Stomach (tissue), 8 donors: ENCODE measurements at regions not wholly inside any gene's neighbourhood (a gene's known extent, or its start where the extent isn't known, plus 50 kb on each side); places are given as distances from the start of the nearest gene placed in this dataset.
A peak's percentile ranks its signal among the peaks of the same experiment; 100 is the strongest.

Source experiments
- DNase-seq, 2 donors: peaks; one replicate each; pipeline versions ENCODE4 v3.0.0 to v3.0.0-alpha.2; 2013 to 2019
- H3K27ac ChIP-seq, 5 donors: fragments of 200-600 bp in 4 of 5; sonication (generic) in 4 of 5; one replicate each; pipeline ENCODE4 v1.5.1; 2013 to 2019; ENCODE audit warnings: mild to moderate bottlenecking in 1 of 5, moderate library complexity in 1 of 5
- H3K27me3 ChIP-seq, 3 donors: fragments of 200-600 bp; sonication (generic); one replicate each; pipeline ENCODE4 v1.5.1; 2017 to 2019; ENCODE audit warnings: mixed run types in 1 of 3
- H3K36me3 ChIP-seq, 4 donors: fragments of 200-600 bp; sonication (generic); 1 replicate in 3 of 4; 2 replicates in 1 of 4; pipeline ENCODE4 v1.5.1; 2016 to 2019
- H3K4me1 ChIP-seq, 4 donors: fragments of 200-600 bp; sonication (generic); one replicate each; pipeline ENCODE4 v1.5.1; 2016 to 2019
- H3K4me3 ChIP-seq, 4 donors: fragments of 200-600 bp; sonication (generic) in 3 of 4; one replicate each; pipeline ENCODE4 v1.5.1; 2016 to 2019; ENCODE audit warnings: mild to moderate bottlenecking in 1 of 4
- H3K9me3 ChIP-seq, 4 donors: fragments of 200-600 bp; sonication (generic); one replicate each; pipeline ENCODE4 v1.5.1; 2016 to 2019
- EP300 ChIP-seq: sonication (generic); formaldehyde crosslinking; IDR thresholded peaks from one replicate; pipeline ENCODE4 v1.6.1; 2017; ENCODE audit warnings: antibody characterized with exemption
- POLR2A ChIP-seq, 4 donors: fragments of 450-650 bp; IDR thresholded peaks; one replicate each; pipeline ENCODE4 v1.6.1; 2016; ENCODE audit warnings: antibody characterized with exemption in 4 of 4, control low read depth in 2 of 4, mild to moderate bottlenecking in 1 of 4, moderate library complexity in 1 of 4
- POLR2AphosphoS5 ChIP-seq, 3 donors: sonication (generic); formaldehyde crosslinking; IDR thresholded peaks; one replicate each; pipeline ENCODE4 v1.6.1; 2016; ENCODE audit warnings: antibody characterized with exemption in 3 of 3
- WGBS, 5 donors: extraction: QIAGEN DNeasy Blood & Tissue Kit in 3 of 5; methylation state at CpG; one replicate each; pipeline versions ENCODE4 v1.1.5 to v1.1.7; 2013 to 2018; 5-methylcytosine and 5-hydroxymethylcytosine counted together
- intact Hi-C: fragments of 100-400 bp; cut with DNase I; formaldehyde crosslinking; loops from one replicate; pipeline ENCODE4 v1.15.1; 2023; ENCODE audit warnings: low total_unique reads
- TF ChIP-seq, protein P1 (sequence below), 7 experiments: fragments of 450-650 bp in 4 of 7; fragments of 200-600 bp in 3 of 7; sonication (generic) in 3 of 7; IDR thresholded peaks; one replicate each; pipeline ENCODE4 v1.5.1; 2016 to 2019; ENCODE audit warnings: antibody characterized with exemption in 7 of 7, control low read depth in 2 of 7, mild to moderate bottlenecking in 1 of 7
- donor health status: healthy with polysubstance abuse.
- donor health status: Bipolar disorder and iron deficiency.
- donor health status: healthy.

DNA sequence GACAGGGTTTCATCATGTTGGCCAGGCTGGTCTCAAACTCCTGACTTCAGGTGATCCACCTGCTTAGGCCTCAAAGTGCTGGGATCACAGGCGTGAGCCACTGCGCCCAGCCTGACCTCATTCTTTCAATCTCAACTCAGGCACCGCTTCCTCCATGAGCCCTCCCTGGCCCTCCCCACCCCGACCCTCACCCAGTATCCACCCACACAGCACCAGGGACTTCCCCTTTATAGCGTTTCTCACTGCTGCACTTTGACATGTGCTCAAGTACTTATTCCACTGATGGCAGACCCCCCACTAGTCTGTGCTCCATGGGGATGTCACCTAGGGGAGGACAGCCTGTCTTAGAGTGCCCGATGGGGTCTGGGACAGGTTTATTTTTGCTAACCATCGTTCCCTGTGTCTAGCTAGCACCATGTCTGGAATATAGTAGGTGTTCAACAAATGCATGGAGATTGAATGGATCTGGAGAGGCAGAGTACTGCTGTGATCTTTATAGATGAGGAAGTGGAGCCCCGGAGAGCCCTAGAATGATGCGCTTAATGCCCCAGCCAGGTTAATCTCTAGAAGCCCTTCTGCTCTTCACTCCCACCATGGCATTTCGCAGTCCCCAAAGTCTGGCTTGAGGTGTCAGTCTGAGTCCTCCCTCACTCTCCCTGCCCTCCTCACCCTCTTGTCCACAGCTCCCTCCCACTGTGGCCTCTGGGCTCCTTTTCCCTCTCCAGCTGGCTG, 258.8 kb downstream of the RPS24 start:
- intact Hi-C loops = no loop called here
- no peak for DNase-seq
- H3K27me3 ChIP-seq = no peaks in the 10 kb centered on the region
- no peaks in the 10 kb centered on the region for H3K9me3 ChIP-seq
- H3K27ac ChIP-seq = no peak overlapping the region
- H3K4me1 ChIP-seq = peaks cover 0 to 11% (median 5%) of the 10 kb centered on the region in 4 donors
- WGBS, 5 donors = 73 to 80% (median 75%) methylated on average over 9 to 10 of the region's 10 CpGs
- no peak for TF ChIP-seq POLR2AphosphoS5 (IDR thresholded peaks at IDR 0.05)
- H3K4me3 ChIP-seq = no peak overlapping the region
- H3K36me3 ChIP-seq = no peaks in the 10 kb centered on the region

DNA sequence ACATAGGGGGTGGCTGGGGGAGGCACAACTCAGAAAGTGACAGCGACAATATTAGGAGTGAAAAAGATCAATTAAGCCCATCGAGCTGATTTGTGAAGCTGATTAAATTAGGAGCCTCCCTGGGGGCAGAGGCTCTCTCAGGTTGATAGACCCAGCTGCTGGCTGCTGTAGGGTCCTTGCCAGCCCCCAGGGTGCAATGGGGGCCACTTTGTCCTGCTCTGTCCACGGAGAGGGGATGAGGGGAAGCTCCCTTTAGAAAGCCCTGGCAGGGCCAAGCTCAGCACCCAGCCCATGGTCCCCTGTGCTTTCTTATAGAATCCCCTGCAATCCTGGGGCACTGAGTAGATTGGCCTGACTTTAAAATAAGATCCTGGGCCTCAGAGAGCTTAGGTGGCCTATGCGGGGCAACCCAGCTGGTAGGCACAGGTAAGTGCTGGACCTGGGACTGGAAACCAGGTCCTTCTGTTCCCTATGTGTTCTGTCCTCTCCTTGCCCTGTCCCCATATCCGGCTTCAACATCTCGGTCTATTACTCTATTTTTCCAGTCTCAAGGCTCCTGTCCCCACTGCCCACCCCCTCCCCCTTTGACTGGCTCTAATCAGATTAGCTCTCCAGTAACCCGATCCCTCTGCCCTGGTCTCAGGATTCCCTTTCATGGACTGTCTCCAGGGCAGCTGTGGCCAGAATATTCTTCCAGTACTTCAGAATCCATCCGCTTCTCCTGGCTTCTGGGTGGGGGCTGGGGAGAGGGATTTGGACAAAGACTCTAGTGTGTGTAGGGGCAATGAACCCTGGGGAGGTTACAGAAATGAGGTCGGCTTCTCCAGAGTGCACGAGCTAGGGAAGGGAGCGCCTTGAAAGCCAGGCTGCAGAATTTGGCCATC, 259.6 kb downstream of the RPS24 start:
- no peak for TF ChIP-seq EP300
- no peak for TF ChIP-seq POLR2A (IDR thresholded peaks at IDR 0.05)
- no peak for TF ChIP-seq POLR2AphosphoS5 (IDR thresholded peaks at IDR 0.05)
- TF ChIP-seq, protein P1, sequence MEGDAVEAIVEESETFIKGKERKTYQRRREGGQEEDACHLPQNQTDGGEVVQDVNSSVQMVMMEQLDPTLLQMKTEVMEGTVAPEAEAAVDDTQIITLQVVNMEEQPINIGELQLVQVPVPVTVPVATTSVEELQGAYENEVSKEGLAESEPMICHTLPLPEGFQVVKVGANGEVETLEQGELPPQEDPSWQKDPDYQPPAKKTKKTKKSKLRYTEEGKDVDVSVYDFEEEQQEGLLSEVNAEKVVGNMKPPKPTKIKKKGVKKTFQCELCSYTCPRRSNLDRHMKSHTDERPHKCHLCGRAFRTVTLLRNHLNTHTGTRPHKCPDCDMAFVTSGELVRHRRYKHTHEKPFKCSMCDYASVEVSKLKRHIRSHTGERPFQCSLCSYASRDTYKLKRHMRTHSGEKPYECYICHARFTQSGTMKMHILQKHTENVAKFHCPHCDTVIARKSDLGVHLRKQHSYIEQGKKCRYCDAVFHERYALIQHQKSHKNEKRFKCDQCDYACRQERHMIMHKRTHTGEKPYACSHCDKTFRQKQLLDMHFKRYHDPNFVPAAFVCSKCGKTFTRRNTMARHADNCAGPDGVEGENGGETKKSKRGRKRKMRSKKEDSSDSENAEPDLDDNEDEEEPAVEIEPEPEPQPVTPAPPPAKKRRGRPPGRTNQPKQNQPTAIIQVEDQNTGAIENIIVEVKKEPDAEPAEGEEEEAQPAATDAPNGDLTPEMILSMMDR (IDR thresholded peaks at IDR 0.05) = no peak
- intact Hi-C loops = no loop called here
- H3K27ac ChIP-seq = no peak overlapping the region

DNA sequence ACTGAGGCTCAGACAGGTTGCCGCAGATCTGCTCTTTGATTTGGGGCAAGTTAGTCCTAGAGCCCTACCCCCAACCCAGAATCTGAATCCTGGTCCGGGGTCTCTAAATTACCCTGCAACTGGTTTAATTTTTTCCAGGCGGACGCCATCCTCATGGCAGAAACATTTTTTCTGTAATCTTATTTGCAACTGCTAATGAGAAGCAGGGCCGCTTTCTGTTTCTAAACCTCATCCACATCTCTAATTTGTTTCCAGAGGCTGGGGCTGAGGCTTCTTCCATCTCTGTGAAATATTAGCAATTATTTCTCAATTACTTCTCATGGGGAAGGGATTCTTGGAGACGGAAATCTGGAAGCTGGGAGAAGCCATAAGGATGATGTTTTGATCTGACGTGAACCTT, 261.6 kb downstream of the RPS24 start:
- Histone ChIP-seq H3K4me1 (peaks cover 0 to 23% (median 8%) of the 10 kb centered on the region in 4 donors), H3K27me3 (no peaks in the 10 kb centered on the region), H3K4me3 (no peak overlapping the region), H3K27ac (peak overlapping the region in 2 of 5 donors; percentile 39 to 58), H3K9me3 (no peaks in the 10 kb centered on the region), H3K36me3 (no peaks in the 10 kb centered on the region)
- intact Hi-C loops = no loop called here
- DNase-seq = no peak
- WGBS, 5 donors = 88 to 97% (median 94%) methylated on average over 7 of the region's 7 CpGs
- no peak for TF ChIP-seq POLR2A (IDR thresholded peaks at IDR 0.05)
- no peak for TF ChIP-seq EP300
- TF ChIP-seq POLR2AphosphoS5 (IDR thresholded peaks at IDR 0.05) = no peak
- TF ChIP-seq, protein P1 (IDR thresholded peaks at IDR 0.05) = no peak

More for the DNA sequence above, 259.6 kb downstream of the RPS24 start:
- Histone ChIP-seq H3K4me1 (peaks cover 0 to 12% (median 5%) of the 10 kb centered on the region in 4 donors), H3K9me3 (no peaks in the 10 kb centered on the region), H3K27me3 (no peaks in the 10 kb centered on the region), H3K36me3 (no peaks in the 10 kb centered on the region), H3K4me3 (no peak overlapping the region)
- peak in 1 of 2 donors; percentile 74 for DNase-seq
- 59 to 68% (median 61%) methylated on average over 11 of the region's 11 CpGs for WGBS, 5 donors

DNA sequence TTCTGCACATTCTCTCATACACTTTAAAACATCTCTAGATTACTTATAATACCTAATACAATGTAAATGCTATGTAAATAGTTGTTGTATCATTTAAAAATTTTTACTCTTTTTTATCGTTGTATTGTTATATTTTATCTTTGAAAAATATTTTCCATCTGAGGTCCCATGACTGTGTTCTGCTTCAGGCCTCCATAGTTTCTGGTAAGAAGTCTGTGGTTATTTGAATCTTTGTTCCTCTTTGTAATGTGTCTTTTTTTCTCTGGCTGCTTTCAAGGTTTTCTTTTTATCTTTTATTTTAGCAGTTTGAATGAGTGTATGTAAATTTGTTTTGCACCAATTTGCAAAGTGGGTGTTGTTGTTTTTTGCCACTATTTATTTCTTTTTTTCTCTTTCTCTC, 263.1 kb downstream of the RPS24 start:
- no peak overlapping the region for H3K27ac ChIP-seq
- no peak for DNase-seq
- H3K36me3 ChIP-seq = no peaks in the 10 kb centered on the region
- H3K27me3 ChIP-seq = no peaks in the 10 kb centered on the region
- no peak overlapping the region for H3K4me3 ChIP-seq
- no peaks in the 10 kb centered on the region for H3K9me3 ChIP-seq
- TF ChIP-seq POLR2A (IDR thresholded peaks at IDR 0.05) (no peak), POLR2AphosphoS5 (IDR thresholded peaks at IDR 0.05) (no peak), EP300 (no peak)
- TF ChIP-seq, protein P1 (IDR thresholded peaks at IDR 0.05) = no peak
- peaks cover 0 to 28% (median 9%) of the 10 kb centered on the region in 4 donors for H3K4me1 ChIP-seq
- WGBS, 5 donors = 52 to 76% (median 68%) methylated on average over 1 of the region's 1 CpG
- intact Hi-C loops = no loop called here
